NT2/D1 (cell line): ENCODE measurements at regions not wholly inside any gene's neighbourhood (a gene's known extent, or its start where the extent isn't known, plus 50 kb on each side); places are given as distances from the start of the nearest gene placed in this dataset.

Experiments
- DNase-seq: peaks from one replicate; pipeline ENCODE4 v3.0.0-alpha.2; 2011; ENCODE audit warnings: low read depth, low spot score
- H3K27me3 ChIP-seq: 2 replicates; pipeline ENCODE4 v1.6.0; 2011; ENCODE audit warnings: mild to moderate bottlenecking; ENCODE audit not compliant: insufficient read length, insufficient read depth
- H3K36me3 ChIP-seq: 2 replicates; pipeline ENCODE4 v1.6.1; 2011; ENCODE audit warnings: mild to moderate bottlenecking, low read length, mixed read lengths; ENCODE audit not compliant: insufficient read depth, insufficient read length
- H3K4me1 ChIP-seq: 2 replicates; pipeline ENCODE4 v1.5.1; 2011; ENCODE audit not compliant: insufficient read depth, insufficient read length
- H3K4me3 ChIP-seq: 2 replicates; pipeline ENCODE4 v1.5.1; 2011; ENCODE audit warnings: low read depth; ENCODE audit not compliant: insufficient read length
- H3K9ac ChIP-seq: 2 replicates; pipeline ENCODE4 v1.6.0; 2011; ENCODE audit warnings: low read depth; ENCODE audit not compliant: insufficient read length
- H3K9me3 ChIP-seq: 2 replicates; pipeline ENCODE4 v1.5.1; 2011; ENCODE audit warnings: mild to moderate bottlenecking, low read length; ENCODE audit not compliant: insufficient read depth
- SUZ12 ChIP-seq: IDR thresholded peaks from 2 replicates; pipeline ENCODE4 v1.6.1; 2011; ENCODE audit not compliant: insufficient read length, insufficient read depth; ENCODE audit errors: extremely low read depth
- YY1 ChIP-seq: IDR thresholded peaks from 2 replicates; pipeline ENCODE4 v1.6.1; 2011; ENCODE audit not compliant: insufficient read length, insufficient read depth
- ZNF274 ChIP-seq: IDR thresholded peaks from 2 replicates; pipeline ENCODE4 v1.6.1; 2011; ENCODE audit warnings: mild to moderate bottlenecking, low read depth, low read length

- Histone ChIP-seq H3K4me3 (no peak overlapping the region), H3K36me3 (no peaks in the 10 kb centered on the region), H3K4me1 (no peaks in the 10 kb centered on the region), H3K9ac (no peak overlapping the region), H3K9me3 (no peaks in the 10 kb centered on the region), H3K27me3 (no peaks in the 10 kb centered on the region)
- TF ChIP-seq SUZ12 (no peak), YY1 (no peak), ZNF274 (no peak)
- DNase-seq: no peak
Observed at GRCh38 chr5:91214571-91214970, 168.5 kb downstream of the ARRDC3 start.
